PC-3 (cell line): ENCODE measurements at regions not wholly inside any gene's neighbourhood (a gene's known extent, or its start where the extent isn't known, plus 50 kb on each side); places are given as distances from the start of the nearest gene placed in this dataset.
"Not testable (repeated sequence)": the region's sequence is repeated elsewhere in the genome, so short reads cannot be mapped to it uniquely, and the experiment has no call there.

Experiments used
- EZH2 ChIP-seq: fragments of 300-600 bp; sonication (generic); IDR thresholded peaks from one replicate; pipeline ENCODE4 v1.6.1; 2017; ENCODE audit warnings: antibody characterized with exemption, mild to moderate bottlenecking, low read length; ENCODE audit not compliant: unreplicated experiment
- EZH2phosphoT487 ChIP-seq: fragments of 300-600 bp; sonication (generic); IDR thresholded peaks from 2 replicates; pipeline ENCODE4 v1.6.1; 2018; ENCODE audit warnings: mild to moderate bottlenecking, antibody characterized with exemption, low read length, borderline replicate concordance
- TF ChIP-seq, protein P1 (sequence below): fragments of 300-600 bp; sonication (generic); conservative IDR thresholded peaks from 2 replicates; pipeline ENCODE4 v1.5.1; 2017; ENCODE audit warnings: antibody characterized with exemption, low read depth, mild to moderate bottlenecking, low read length

DNA sequence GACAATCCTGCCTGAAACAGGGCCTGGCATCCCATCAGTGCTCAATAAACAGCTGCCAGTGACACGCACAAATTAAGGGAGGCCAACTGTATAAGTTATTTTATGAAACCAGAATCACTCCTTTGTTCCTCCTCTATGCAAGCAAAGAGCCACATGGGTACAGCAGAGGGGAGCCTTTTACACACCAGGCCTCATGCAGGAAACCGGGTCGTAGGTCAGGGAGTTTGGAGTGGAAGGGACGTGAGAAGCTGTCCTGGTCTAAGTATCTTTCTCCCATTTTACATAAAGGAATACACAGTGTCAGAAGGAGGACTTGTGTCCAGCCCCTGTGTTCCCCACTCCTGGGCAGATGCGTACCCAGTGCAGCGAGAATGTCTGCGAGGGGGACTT lies 232.1 kb downstream of the POTEG start:
- TF ChIP-seq, protein P1, sequence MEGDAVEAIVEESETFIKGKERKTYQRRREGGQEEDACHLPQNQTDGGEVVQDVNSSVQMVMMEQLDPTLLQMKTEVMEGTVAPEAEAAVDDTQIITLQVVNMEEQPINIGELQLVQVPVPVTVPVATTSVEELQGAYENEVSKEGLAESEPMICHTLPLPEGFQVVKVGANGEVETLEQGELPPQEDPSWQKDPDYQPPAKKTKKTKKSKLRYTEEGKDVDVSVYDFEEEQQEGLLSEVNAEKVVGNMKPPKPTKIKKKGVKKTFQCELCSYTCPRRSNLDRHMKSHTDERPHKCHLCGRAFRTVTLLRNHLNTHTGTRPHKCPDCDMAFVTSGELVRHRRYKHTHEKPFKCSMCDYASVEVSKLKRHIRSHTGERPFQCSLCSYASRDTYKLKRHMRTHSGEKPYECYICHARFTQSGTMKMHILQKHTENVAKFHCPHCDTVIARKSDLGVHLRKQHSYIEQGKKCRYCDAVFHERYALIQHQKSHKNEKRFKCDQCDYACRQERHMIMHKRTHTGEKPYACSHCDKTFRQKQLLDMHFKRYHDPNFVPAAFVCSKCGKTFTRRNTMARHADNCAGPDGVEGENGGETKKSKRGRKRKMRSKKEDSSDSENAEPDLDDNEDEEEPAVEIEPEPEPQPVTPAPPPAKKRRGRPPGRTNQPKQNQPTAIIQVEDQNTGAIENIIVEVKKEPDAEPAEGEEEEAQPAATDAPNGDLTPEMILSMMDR, result not testable (repeated sequence)
- not testable (repeated sequence) for TF ChIP-seq EZH2, EZH2phosphoT487
